Thyroid gland (tissue), 4 donors: ENCODE measurements at regions not wholly inside any gene's neighbourhood (a gene's known extent, or its start where the extent isn't known, plus 50 kb on each side); places are given as distances from the start of the nearest gene placed in this dataset.

ENCODE experiments used
- POLR2A ChIP-seq, 2 donors: fragments of 450-650 bp; IDR thresholded peaks; one replicate each; pipeline ENCODE4 v1.6.1; 2017; ENCODE audit warnings: antibody characterized with exemption in 2 of 2, mild to moderate bottlenecking in 2 of 2, moderate library complexity in 1 of 2
- TF ChIP-seq, protein P1 (sequence below), 6 experiments: fragments of 200-600 bp in 3 of 6; fragments of 450-650 bp in 3 of 6; sonication (generic) in 3 of 6; IDR thresholded peaks; one replicate each; pipeline ENCODE4 v1.5.1; 2016 to 2019; ENCODE audit warnings: antibody characterized with exemption in 6 of 6, mild to moderate bottlenecking in 2 of 6, inconsistent platforms in 1 of 6, moderate library complexity in 1 of 6

- TF ChIP-seq, protein P1, sequence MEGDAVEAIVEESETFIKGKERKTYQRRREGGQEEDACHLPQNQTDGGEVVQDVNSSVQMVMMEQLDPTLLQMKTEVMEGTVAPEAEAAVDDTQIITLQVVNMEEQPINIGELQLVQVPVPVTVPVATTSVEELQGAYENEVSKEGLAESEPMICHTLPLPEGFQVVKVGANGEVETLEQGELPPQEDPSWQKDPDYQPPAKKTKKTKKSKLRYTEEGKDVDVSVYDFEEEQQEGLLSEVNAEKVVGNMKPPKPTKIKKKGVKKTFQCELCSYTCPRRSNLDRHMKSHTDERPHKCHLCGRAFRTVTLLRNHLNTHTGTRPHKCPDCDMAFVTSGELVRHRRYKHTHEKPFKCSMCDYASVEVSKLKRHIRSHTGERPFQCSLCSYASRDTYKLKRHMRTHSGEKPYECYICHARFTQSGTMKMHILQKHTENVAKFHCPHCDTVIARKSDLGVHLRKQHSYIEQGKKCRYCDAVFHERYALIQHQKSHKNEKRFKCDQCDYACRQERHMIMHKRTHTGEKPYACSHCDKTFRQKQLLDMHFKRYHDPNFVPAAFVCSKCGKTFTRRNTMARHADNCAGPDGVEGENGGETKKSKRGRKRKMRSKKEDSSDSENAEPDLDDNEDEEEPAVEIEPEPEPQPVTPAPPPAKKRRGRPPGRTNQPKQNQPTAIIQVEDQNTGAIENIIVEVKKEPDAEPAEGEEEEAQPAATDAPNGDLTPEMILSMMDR (IDR thresholded peaks at IDR 0.05): no peak
- TF ChIP-seq POLR2A (IDR thresholded peaks at IDR 0.05): no peak
Observed at GRCh38 chr16:5512014-5512413, 414.4 kb upstream of the EEF2KMT start.
